Adrenal gland (tissue), 5 donors: ENCODE measurements at regions not wholly inside any gene's neighbourhood (a gene's known extent, or its start where the extent isn't known, plus 50 kb on each side); places are given as distances from the start of the nearest gene placed in this dataset.
"Not testable (repeated sequence)": the region's sequence is repeated elsewhere in the genome, so short reads cannot be mapped to it uniquely, and the experiment has no call there.

Experiments used
- CTCF ChIP-seq, 6 experiments: fragments of 450-650 bp in 4 of 6; fragments of 200-600 bp in 2 of 6; sonication (generic) in 1 of 6; IDR thresholded peaks; 1 replicate in 5 of 6; 2 replicates in 1 of 6; pipeline versions ENCODE4 v1.5.1 to v1.8.0; 2016 to 2021; ENCODE audit warnings: antibody characterized with exemption in 6 of 6, mild to moderate bottlenecking in 2 of 6, moderate library complexity in 1 of 6
- POLR2A ChIP-seq, 2 donors: fragments of 450-650 bp; IDR thresholded peaks; one replicate each; pipeline ENCODE4 v1.6.1; 2017; ENCODE audit warnings: antibody characterized with exemption in 2 of 2, mild to moderate bottlenecking in 2 of 2, moderate library complexity in 1 of 2
- donor health status: DM: no; HTN: no; CAD: no.

DNA sequence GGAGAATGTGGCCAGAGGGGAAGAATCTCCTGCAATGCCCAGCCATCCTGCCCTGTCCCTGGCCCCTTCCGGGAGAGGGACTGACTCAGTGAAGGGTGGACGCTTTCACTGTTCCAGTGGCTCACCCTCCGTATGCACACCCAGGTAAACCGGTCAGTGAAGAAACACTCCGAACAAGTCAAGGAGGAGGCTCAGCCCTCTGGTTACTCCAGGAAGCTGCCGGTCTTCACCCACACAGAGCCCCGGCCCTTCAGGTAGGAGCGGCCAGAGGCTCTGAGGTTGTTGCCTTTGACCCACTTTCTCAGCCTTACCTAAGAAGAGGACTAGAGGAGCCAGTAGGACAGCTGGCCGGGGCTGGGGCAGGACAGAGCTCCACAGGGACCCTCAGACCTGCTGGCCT, 4419.8 kb upstream of the TPTE start:
- not testable (repeated sequence) for TF ChIP-seq POLR2A, CTCF (IDR thresholded peaks at IDR 0.05)
